Fibroblast of peridontal ligament (primary cell): ENCODE measurements at regions not wholly inside any gene's neighbourhood (a gene's known extent, or its start where the extent isn't known, plus 50 kb on each side); places are given as distances from the start of the nearest gene placed in this dataset.
"Not testable (repeated sequence)": the region's sequence is repeated elsewhere in the genome, so short reads cannot be mapped to it uniquely, and the experiment has no call there.

Experiments used
- DNase-seq: peaks from one replicate; pipeline ENCODE4 v3.0.0-alpha.2; 2010; ENCODE audit errors: extremely low read depth

GRCh38 chr6:49274809-49275769 lies 188.0 kb downstream of the MMUT start:
- DNase-seq, result not testable (repeated sequence)

GRCh38 chr6:49269190-49269589 lies 193.9 kb downstream of the MMUT start:
- DNase-seq, result peak; percentile 8

GRCh38 chr6:49264909-49265308 lies 198.1 kb downstream of the MMUT start:
- DNase-seq, result no peak

GRCh38 chr6:49264496-49264895 lies 198.6 kb downstream of the MMUT start:
- DNase-seq, result no peak

- no peak for DNase-seq
These were observed 205.5 kb downstream of the MMUT start for GRCh38 chr6:49257549-49257948.

GRCh38 chr6:49255335-49255734 lies 207.7 kb downstream of the MMUT start:
- no peak for DNase-seq

GRCh38 chr6:49252901-49253300 lies 210.2 kb downstream of the MMUT start:
- no peak for DNase-seq

GRCh38 chr6:49233483-49233882 lies 229.6 kb downstream of the MMUT start:
- no peak for DNase-seq

- no peak for DNase-seq
These were observed 237.6 kb downstream of the MMUT start for GRCh38 chr6:49225471-49225870.

GRCh38 chr6:49220293-49220692 lies 242.8 kb downstream of the MMUT start:
- DNase-seq, result no peak

- no peak for DNase-seq
These were observed 257.5 kb downstream of the MMUT start for GRCh38 chr6:49205526-49205925.

GRCh38 chr6:49202924-49203536 lies 260.0 kb downstream of the MMUT start:
- DNase-seq, result peak; percentile 1

- no peak for DNase-seq
These were observed 265.0 kb downstream of the MMUT start for GRCh38 chr6:49198015-49198414.

GRCh38 chr6:49162379-49162778 lies 300.7 kb downstream of the MMUT start:
- not testable (repeated sequence) for DNase-seq

GRCh38 chr6:49155316-49155715 lies 307.7 kb downstream of the MMUT start:
- no peak for DNase-seq

- DNase-seq, result peak; percentile 1
These were observed 311.1 kb downstream of the MMUT start for GRCh38 chr6:49151957-49152356.

GRCh38 chr6:49151461-49151860 lies 311.6 kb downstream of the MMUT start:
- peak; percentile 63 for DNase-seq

- DNase-seq, result no peak
These were observed 312.0 kb downstream of the MMUT start for GRCh38 chr6:49151033-49151432.

GRCh38 chr6:49145280-49145679 lies 317.8 kb downstream of the MMUT start:
- no peak for DNase-seq

- DNase-seq, result no peak
These were observed 320.5 kb downstream of the MMUT start for GRCh38 chr6:49142421-49143151.

- no peak for DNase-seq
These were observed 341.1 kb downstream of the MMUT start for GRCh38 chr6:49121970-49122369.

- DNase-seq, result no peak
These were observed 344.6 kb downstream of the MMUT start for GRCh38 chr6:49118478-49118877.
